ENCODE measurements at regions not wholly inside any gene's neighbourhood (a gene's known extent, or its start where the extent isn't known, plus 50 kb on each side); places are given as distances from the start of the nearest gene placed in this dataset.
"Not testable (repeated sequence)": the region's sequence is repeated elsewhere in the genome, so short reads cannot be mapped to it uniquely, and the experiment has no call there.

- not testable (repeated sequence) for TF ChIP-seq CTCF, POLR2A (IDR thresholded peaks at IDR 0.05)
These were observed 767.3 kb downstream of the ZBBX start for GRCh38 chr3:166612761-166613160.

All from body of pancreas (tissue), 4 donors.